Muscle of arm (tissue), 1 donor: ENCODE measurements at regions not wholly inside any gene's neighbourhood (a gene's known extent, or its start where the extent isn't known, plus 50 kb on each side); places are given as distances from the start of the nearest gene placed in this dataset.

Experiments used
- DNase-seq: peaks from one replicate; pipeline ENCODE4 v3.0.0-alpha.2; 2013

- DNase-seq, result no peak
These were observed 1348.4 kb upstream of the B3GALT2 start for GRCh38 chr1:194534784-194535183.

- DNase-seq, result no peak
These were observed 1347.2 kb upstream of the B3GALT2 start for GRCh38 chr1:194533641-194534040.

DNA sequence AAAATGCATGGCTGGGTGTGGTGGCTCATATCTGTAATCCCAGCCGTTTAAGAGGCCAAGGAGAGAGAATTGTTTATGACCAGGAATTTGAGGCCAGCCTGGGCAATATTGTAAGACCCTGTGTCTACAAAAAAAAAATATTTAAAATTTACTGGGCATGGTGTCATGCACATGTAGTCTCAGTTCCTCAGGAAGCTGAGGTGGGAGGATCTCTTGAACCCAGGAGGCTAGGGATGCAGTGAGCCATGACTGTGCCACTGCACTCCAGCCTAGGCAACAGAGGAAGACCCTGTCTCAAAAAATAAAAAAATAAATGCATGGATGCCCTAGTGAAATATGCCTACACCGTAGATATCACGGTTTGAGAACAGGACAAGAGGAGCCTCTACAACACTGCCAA is 1331.2 kb upstream of the B3GALT2 start:
- DNase-seq, result no peak

- DNase-seq, result no peak
These were observed 1329.5 kb upstream of the B3GALT2 start for GRCh38 chr1:194515916-194516315.

DNA sequence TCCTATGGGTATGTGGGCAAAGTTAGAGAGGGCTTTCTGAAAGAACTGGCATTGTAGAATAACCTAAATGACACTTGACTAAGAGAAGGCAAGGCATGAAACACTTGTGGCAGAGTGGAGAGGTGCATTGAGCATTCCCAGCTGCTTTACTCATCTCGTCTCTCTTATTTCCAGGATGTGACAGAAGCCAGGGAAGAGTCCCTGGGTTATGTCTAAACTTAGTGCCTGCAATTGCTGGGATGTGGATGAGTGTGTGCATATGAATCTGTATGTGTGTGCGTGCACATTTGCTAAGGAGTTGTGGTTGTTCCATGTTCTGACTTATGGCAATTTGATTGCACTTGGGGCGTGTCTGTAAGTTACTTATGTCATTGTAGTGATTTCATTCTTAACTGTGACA is 1326.5 kb upstream of the B3GALT2 start:
- peak; percentile 25 for DNase-seq

DNA sequence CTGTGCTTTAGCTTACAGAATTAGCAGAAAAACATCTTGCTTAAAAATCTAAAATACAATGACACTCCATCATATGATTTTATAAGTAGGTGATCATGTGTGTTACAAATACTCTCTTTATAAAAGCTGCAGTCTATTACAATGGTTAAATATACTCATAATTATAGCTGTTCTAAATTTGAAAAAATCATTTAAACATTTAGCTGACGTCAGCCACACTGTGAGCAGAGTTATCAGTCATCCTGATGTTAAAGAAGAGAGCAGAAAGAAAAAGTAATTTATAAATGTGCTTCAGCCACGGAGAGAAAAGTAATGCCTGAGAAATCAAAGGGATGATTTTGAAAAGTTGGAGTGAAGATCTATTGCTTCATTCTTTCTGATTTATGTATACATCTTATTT is 1325.9 kb upstream of the B3GALT2 start:
- no peak for DNase-seq

GRCh38 chr1:194503209-194503608 is 1316.8 kb upstream of the B3GALT2 start:
- no peak for DNase-seq

GRCh38 chr1:194495434-194495833 is 1309.0 kb upstream of the B3GALT2 start:
- DNase-seq, result no peak

GRCh38 chr1:194487172-194487571 is 1300.8 kb upstream of the B3GALT2 start:
- DNase-seq, result no peak

DNA sequence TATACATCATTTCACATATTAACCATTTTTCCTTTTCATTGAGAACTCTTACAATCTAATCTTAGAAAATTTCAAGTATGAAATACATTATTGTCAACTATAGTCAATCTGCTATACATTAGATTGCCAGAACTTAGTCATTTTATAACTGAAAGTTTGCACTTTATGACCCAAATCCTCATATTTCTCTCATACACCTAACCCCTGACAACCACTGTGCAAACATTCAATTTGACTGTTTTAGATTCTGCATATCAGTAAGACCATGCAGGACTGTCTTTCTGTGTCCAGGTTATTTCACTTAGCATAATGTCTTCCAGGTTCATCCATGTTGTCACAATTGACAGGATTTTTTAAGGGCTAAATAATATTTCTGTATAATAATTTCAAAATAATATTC is 1299.0 kb upstream of the B3GALT2 start:
- DNase-seq, result no peak

- no peak for DNase-seq
These were observed 1292.3 kb upstream of the B3GALT2 start for GRCh38 chr1:194478731-194479130.

DNA sequence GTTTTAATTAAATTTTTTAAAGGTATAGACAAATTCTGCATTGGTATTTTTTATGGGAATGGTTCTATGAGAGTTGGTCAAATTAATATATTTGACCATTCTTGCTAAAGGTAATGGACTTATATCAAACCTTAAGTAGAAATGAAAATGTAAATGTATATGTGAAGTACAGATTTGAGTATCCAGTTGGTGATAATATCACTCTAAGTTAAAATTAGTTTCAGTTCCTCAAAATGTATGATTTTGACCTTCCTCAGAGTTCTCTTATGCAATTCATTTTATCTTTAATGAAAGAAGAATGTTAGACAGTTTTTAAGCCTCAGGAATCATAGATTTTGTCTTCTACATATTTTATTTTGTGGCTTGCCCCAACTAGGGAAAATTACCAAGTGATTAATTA is 1291.5 kb upstream of the B3GALT2 start:
- DNase-seq, result no peak

GRCh38 chr1:194476872-194477271 is 1290.5 kb upstream of the B3GALT2 start:
- no peak for DNase-seq

DNA sequence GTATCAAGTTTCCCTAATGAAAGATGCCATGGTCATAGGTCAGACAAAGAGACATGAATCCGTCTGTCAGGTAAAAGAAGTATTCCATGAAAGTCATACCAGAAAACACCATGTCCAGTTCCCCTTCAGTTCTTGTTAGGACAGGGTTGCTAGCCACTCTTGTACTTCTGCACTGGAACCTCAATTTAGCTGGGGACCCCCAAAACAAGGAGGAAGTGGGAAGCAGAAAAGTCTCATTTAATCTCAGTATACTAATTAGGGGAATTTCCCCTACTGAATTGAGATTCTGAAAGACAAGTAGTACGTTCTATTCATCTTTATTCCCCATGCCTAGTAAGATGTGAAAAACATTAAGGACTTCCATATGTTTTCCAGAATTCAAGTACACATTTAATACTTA is 1289.9 kb upstream of the B3GALT2 start:
- no peak for DNase-seq

DNA sequence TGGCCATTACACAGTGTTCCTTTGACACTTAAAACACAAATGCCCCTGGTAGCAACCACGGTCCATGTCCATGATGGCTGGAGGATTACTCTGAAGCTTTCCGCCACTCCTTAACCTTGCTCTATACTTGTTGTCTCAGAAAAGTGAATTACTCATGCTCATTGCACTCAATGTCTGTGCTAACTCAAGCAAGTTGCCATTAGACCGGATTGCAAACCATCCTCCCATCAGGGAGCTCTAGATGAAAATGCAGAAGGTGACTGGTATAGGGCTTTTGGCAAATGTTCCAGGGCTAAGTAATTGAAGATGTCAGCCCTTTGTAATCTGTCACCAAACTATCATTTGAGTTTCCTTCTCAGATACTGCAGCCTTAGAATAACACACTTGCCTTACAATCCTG is 1288.3 kb upstream of the B3GALT2 start:
- DNase-seq, result no peak

- no peak for DNase-seq
These were observed 1287.4 kb upstream of the B3GALT2 start for GRCh38 chr1:194473766-194474165.

GRCh38 chr1:194469282-194469681 is 1282.9 kb upstream of the B3GALT2 start:
- DNase-seq, result no peak

DNA sequence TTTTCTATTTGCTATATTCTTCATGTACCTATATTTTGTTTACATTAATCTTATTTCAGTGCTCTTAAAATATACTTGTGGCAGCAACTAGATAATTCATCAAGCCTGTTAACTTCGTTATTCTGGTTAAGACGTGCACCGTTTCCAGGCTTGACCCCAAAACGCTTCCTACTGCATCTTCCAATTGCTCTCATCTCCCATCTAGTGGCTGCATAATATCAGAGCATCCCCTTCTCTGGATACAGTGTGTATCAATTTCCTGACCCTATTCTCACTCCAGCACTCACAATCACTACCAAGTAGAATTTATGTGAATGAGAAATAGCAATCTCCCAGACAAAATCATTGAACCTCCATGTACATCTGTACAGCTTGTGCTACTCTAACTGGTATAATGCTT is 1280.3 kb upstream of the B3GALT2 start:
- no peak for DNase-seq

GRCh38 chr1:194447636-194448035 is 1261.2 kb upstream of the B3GALT2 start:
- DNase-seq, result no peak

- DNase-seq, result no peak
These were observed 1258.8 kb upstream of the B3GALT2 start for GRCh38 chr1:194445244-194445643.

DNA sequence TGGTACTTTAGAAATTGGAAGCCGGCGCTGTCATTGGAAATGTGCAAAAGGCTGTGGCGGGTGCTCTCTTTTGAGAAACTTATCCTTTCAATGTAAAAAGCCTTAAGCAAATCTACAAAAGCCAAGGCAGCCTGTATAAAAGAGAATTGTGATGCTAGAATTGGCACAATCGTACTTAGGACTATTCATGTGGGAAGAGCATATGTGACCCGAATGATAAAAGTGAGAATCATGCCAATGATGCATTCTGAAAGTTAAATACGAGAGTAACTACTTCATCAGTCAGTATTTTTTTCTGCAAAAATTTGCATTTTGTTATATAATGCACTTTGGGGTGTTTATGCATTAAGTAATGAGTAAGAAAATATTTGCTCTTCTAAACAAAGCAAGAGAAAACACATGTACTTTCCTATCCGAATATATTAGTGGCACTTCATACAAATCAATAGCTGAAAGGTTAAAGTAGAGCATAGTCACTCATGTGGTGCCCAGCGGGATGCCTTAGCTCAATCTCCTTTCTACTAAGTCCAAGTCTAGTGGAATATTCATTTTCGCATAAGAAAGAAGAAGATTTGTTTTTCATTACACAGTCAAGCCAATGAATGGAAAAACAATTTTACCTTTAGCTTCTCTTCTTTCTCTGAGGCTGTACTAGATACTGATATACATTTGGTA is 1256.6 kb upstream of the B3GALT2 start:
- no peak for DNase-seq

DNA sequence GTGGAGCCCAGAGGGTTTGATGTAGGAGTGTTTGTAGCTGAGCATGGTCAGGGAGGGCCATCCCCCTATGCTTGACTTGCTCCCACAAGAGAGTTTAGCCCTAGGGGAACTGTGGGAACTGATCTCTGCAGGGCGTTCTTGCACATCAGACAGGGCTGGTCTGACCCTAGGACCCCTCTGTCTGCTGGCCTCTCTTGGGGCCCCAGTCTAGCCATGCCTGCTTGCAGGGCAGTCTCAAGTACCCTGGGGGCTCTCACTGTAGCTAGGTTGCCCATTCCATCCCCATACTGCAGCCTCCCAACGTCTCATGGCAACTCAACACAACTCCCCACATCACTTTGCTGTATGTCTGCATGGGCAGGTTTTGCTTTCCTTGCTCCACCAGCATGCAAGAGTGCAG is 1250.7 kb upstream of the B3GALT2 start:
- no peak for DNase-seq

DNA sequence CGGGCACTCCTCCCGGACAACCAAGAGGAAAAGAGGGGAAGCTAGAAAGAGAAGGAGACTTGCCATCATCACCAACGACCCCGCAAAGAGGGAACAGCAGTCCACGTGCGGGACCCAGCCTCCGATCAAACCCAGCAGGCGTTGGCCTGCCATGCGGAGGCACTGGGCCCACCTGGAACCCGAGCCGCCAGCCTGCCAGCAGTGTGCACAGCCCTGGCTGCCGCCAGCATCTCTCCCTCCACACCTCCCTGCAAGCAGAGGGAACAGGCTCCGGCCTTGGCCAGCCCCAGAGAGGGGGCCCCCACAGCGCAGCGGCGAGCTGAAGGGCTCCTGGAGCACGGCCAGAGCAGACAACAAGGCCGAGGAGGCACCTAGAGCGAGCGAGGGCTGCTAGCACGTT is 1244.7 kb upstream of the B3GALT2 start:
- no peak for DNase-seq

- DNase-seq, result no peak
These were observed 1234.3 kb upstream of the B3GALT2 start for GRCh38 chr1:194420706-194421105.

- no peak for DNase-seq
These were observed 1233.3 kb upstream of the B3GALT2 start for GRCh38 chr1:194419721-194420120.
